C4-2B (cell line): ENCODE measurements at regions not wholly inside any gene's neighbourhood (a gene's known extent, or its start where the extent isn't known, plus 50 kb on each side); places are given as distances from the start of the nearest gene placed in this dataset.

Experiments
- ZFX ChIP-seq: fragments of 450-650 bp; IDR thresholded peaks from 2 replicates; pipeline ENCODE4 v1.6.1; 2017
- TF ChIP-seq, protein P1 (sequence below): fragments of 450-650 bp; conservative IDR thresholded peaks from 2 replicates; pipeline ENCODE4 v1.5.1; 2017; ENCODE audit warnings: mild to moderate bottlenecking

DNA sequence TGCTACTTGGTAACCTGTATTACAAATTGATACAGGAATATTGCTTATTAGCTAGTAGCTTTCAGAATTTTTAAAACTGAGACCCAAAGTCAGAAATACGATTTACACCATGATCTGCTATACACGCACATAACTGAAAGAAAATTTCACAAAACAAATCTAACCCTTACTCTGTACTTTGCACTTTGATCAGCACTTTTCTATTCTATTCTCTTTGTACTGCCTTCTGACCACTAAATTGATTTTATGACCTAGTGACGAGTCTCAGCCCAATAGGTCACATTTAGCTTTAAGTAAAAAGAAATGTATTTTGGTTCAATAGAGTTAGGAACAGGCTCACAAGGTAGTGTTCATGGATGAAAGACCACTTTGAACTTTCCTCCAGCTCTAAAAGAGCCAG, 252.5 kb downstream of the TBX18 start:
- TF ChIP-seq, protein P1, sequence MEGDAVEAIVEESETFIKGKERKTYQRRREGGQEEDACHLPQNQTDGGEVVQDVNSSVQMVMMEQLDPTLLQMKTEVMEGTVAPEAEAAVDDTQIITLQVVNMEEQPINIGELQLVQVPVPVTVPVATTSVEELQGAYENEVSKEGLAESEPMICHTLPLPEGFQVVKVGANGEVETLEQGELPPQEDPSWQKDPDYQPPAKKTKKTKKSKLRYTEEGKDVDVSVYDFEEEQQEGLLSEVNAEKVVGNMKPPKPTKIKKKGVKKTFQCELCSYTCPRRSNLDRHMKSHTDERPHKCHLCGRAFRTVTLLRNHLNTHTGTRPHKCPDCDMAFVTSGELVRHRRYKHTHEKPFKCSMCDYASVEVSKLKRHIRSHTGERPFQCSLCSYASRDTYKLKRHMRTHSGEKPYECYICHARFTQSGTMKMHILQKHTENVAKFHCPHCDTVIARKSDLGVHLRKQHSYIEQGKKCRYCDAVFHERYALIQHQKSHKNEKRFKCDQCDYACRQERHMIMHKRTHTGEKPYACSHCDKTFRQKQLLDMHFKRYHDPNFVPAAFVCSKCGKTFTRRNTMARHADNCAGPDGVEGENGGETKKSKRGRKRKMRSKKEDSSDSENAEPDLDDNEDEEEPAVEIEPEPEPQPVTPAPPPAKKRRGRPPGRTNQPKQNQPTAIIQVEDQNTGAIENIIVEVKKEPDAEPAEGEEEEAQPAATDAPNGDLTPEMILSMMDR, result no peak
- TF ChIP-seq ZFX, result no peak
